Panc1 (cell line): ENCODE measurements at regions not wholly inside any gene's neighbourhood (a gene's known extent, or its start where the extent isn't known, plus 50 kb on each side); places are given as distances from the start of the nearest gene placed in this dataset.

ENCODE experiments used
- ATAC-seq: fragments of 200-7000 bp; cut with Tn5 transposase; 2 replicates; pipeline ENCODE4 v1.9.1; 2020; ENCODE audit warnings: mild to moderate bottlenecking, moderate library complexity
- BruUV-seq: library from RNA; stranded (reverse); fragments of 400-500 nt; replicated peaks from 2 replicates; lab custom pipeline; 2021; lab: Mats Ljungman, UMichigan
- CTCF ChIA-PET: fragments of 300-600 bp; sonication (Branson Sonifier 250); formaldehyde crosslinking; loops from one replicate; lab custom pipeline; 2022; ENCODE audit warnings: antibody characterized with exemption; lab: Charles Lee
- POLR2A ChIA-PET: fragments of 300-600 bp; sonication (Branson Sonifier 250); formaldehyde crosslinking; loops from one replicate; lab custom pipeline; 2022; ENCODE audit warnings: antibody characterized with exemption; lab: Charles Lee
- DNase-seq: peaks from one replicate; pipeline ENCODE4 v3.0.0-alpha.2; 2010; ENCODE audit warnings: low read depth, low spot score
- H3K27ac ChIP-seq: 2 replicates; pipeline ENCODE4 v1.5.1; 2011; ENCODE audit warnings: mild to moderate bottlenecking, low read length, inconsistent platforms
- H3K27me3 ChIP-seq: fragments of 200-500 bp; sonication (Bioruptor generic); 2 replicates; pipeline ENCODE4 v1.6.0; 2014; ENCODE audit warnings: low read length, inconsistent platforms; ENCODE audit not compliant: control insufficient read depth, insufficient read depth
- H3K36me3 ChIP-seq: fragments of 200-500 bp; sonication (Bioruptor generic); 2 replicates; pipeline ENCODE4 v1.5.1; 2014; ENCODE audit warnings: inconsistent platforms, mild to moderate bottlenecking, low read length, moderate library complexity; ENCODE audit not compliant: control insufficient read depth, insufficient read depth
- H3K4me1 ChIP-seq: 2 replicates; pipeline ENCODE4 v1.5.1; 2011; ENCODE audit warnings: inconsistent platforms, mild to moderate bottlenecking, low read length, moderate library complexity; ENCODE audit not compliant: control insufficient read depth, insufficient read depth
- H3K4me3 ChIP-seq, 2 experiments: 2 replicates each; pipeline ENCODE4 v1.5.1; 2011 to 2012; ENCODE audit warnings: low read depth in 2 of 2, low read length in 2 of 2, mild to moderate bottlenecking in 2 of 2, inconsistent platforms in 1 of 2, moderate library complexity in 1 of 2
- H3K9me3 ChIP-seq: fragments of 200-500 bp; sonication (Bioruptor generic); 2 replicates; pipeline ENCODE4 v1.5.1; 2014; ENCODE audit warnings: low read depth, mild to moderate bottlenecking, inconsistent platforms, low read length, moderate library complexity; ENCODE audit not compliant: control insufficient read depth, insufficient read depth
- CTCF ChIP-seq: fragments of 450-650 bp; IDR thresholded peaks from 2 replicates; pipeline ENCODE4 v1.5.1; 2017; ENCODE audit warnings: mild to moderate bottlenecking
- POLR2AphosphoS5 ChIP-seq: IDR thresholded peaks from 2 replicates; pipeline ENCODE4 v1.6.1; 2012; ENCODE audit warnings: mild to moderate bottlenecking, low read depth, low read length, moderate library complexity
- REST ChIP-seq, 2 experiments: IDR thresholded peaks; 2 replicates each; pipeline ENCODE4 v1.6.1; 2011 to 2012; ENCODE audit warnings: low read depth in 2 of 2, control low read depth in 1 of 2, low read length in 1 of 2, mild to moderate bottlenecking in 1 of 2, moderate library complexity in 1 of 2; ENCODE audit not compliant: insufficient read depth in 1 of 2
- SIN3A ChIP-seq: IDR thresholded peaks from 2 replicates; pipeline ENCODE4 v1.6.1; 2012; ENCODE audit warnings: low read depth, mild to moderate bottlenecking, low read length, moderate library complexity, borderline replicate concordance; ENCODE audit not compliant: insufficient read depth
- TCF7L2 ChIP-seq: IDR thresholded peaks from 2 replicates; pipeline ENCODE4 v1.6.1; 2011; ENCODE audit warnings: mild to moderate bottlenecking, low read depth, low read length, inconsistent platforms
- in situ Hi-C: cut with HindIII; loops from 2 replicates; pipeline ENCODE4 v1.10.0; 2016; ENCODE audit warnings: low sequenced_read_pairs, low pct_unique_long_range_greater_than_20kb
- intact Hi-C: fragments of 100-400 bp; cut with micrococcal nuclease; formaldehyde crosslinking; loops from one replicate; pipeline ENCODE4 v1.10.0; 2022; ENCODE audit not compliant: unreplicated experiment

GRCh38 chr10:32121648-32122047 is 65.4 kb upstream of the KIF5B start:
- ATAC-seq (no peak), DNase-seq (no peak)
- Histone ChIP-seq H3K4me3 (no peak overlapping the region), H3K9me3 (no peaks in the 10 kb centered on the region), H3K27me3 (no peaks in the 10 kb centered on the region), H3K4me1 (no peaks in the 10 kb centered on the region), H3K27ac (no peak overlapping the region), H3K36me3 (no peaks in the 10 kb centered on the region)
- ChIA-PET POLR2A (no interaction called here), CTCF (interaction anchor here (0.7 kb wide), 1 partner anchor 206 kb away, joined by 4 read pairs; no protein-coding TSS in a partner anchor)
- no TSS peak for BruUV-seq
- TF ChIP-seq TCF7L2 = no peak
- TF ChIP-seq POLR2AphosphoS5 = no peak
- TF ChIP-seq SIN3A = no peak
- no peak for TF ChIP-seq REST (IDR thresholded peaks at IDR 0.05; ENCODE audit: insufficient read depth in 1 of 2, low read depth in 2 of 2, low read length in 1 of 2)
- no peak for TF ChIP-seq CTCF
- in situ Hi-C loops = no loop called here
- intact Hi-C loops = no loop called here

- ChIA-PET POLR2A (no interaction called here), CTCF (no interaction called here)
- no peak for ATAC-seq
- TF ChIP-seq TCF7L2 (no peak), REST (IDR thresholded peaks at IDR 0.05; ENCODE audit: insufficient read depth in 1 of 2, low read depth in 2 of 2, low read length in 1 of 2) (no peak), SIN3A (no peak), POLR2AphosphoS5 (no peak), CTCF (no peak)
- DNase-seq = no peak
- Histone ChIP-seq H3K9me3 (no peaks in the 10 kb centered on the region), H3K27ac (no peak overlapping the region), H3K27me3 (no peaks in the 10 kb centered on the region), H3K4me1 (no peaks in the 10 kb centered on the region), H3K4me3 (no peak overlapping the region), H3K36me3 (no peaks in the 10 kb centered on the region)
- intact Hi-C loops (no loop called here), in situ Hi-C loops (no loop called here)
- no TSS peak for BruUV-seq
Measured at GRCh38 chr10:32120147-32120546, 63.9 kb upstream of the KIF5B start.
